ENCODE measurements at regions not wholly inside any gene's neighbourhood (a gene's known extent, or its start where the extent isn't known, plus 50 kb on each side); places are given as distances from the start of the nearest gene placed in this dataset.

GRCh38 chr4:176989186-176989585, 196.5 kb upstream of the VEGFC start:
- TF ChIP-seq, protein P1, sequence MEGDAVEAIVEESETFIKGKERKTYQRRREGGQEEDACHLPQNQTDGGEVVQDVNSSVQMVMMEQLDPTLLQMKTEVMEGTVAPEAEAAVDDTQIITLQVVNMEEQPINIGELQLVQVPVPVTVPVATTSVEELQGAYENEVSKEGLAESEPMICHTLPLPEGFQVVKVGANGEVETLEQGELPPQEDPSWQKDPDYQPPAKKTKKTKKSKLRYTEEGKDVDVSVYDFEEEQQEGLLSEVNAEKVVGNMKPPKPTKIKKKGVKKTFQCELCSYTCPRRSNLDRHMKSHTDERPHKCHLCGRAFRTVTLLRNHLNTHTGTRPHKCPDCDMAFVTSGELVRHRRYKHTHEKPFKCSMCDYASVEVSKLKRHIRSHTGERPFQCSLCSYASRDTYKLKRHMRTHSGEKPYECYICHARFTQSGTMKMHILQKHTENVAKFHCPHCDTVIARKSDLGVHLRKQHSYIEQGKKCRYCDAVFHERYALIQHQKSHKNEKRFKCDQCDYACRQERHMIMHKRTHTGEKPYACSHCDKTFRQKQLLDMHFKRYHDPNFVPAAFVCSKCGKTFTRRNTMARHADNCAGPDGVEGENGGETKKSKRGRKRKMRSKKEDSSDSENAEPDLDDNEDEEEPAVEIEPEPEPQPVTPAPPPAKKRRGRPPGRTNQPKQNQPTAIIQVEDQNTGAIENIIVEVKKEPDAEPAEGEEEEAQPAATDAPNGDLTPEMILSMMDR (IDR thresholded peaks at IDR 0.05; ENCODE audit: extremely low read depth in 1 of 2, insufficient read depth in 1 of 2, low read depth in 1 of 2, low read length in 2 of 2), result no peak
- TF ChIP-seq POLR2AphosphoS5 (IDR thresholded peaks at IDR 0.05; ENCODE audit: insufficient read depth, low read depth, low read length), result no peak
- TF ChIP-seq EZH2 (IDR thresholded peaks at IDR 0.05; ENCODE audit: borderline replicate concordance, low read depth, low read length, severe bottlenecking), result no peak
- no peak for TF ChIP-seq POLR2A (IDR thresholded peaks at IDR 0.05; ENCODE audit: low read depth, low read length)
- TF ChIP-seq MAX (IDR thresholded peaks at IDR 0.05; ENCODE audit: insufficient read depth, insufficient read length), result no peak
